Keratinocyte (primary cell): ENCODE measurements at regions not wholly inside any gene's neighbourhood (a gene's known extent, or its start where the extent isn't known, plus 50 kb on each side); places are given as distances from the start of the nearest gene placed in this dataset.
"Not testable (repeated sequence)": the region's sequence is repeated elsewhere in the genome, so short reads cannot be mapped to it uniquely, and the experiment has no call there.

Source experiments
- EZH2 ChIP-seq: IDR thresholded peaks from one replicate; pipeline ENCODE4 v1.6.1; 2012; ENCODE audit warnings: inconsistent platforms, mild to moderate bottlenecking, low read length, moderate library complexity
- TF ChIP-seq, protein P1 (sequence below), 3 experiments: IDR thresholded peaks in 1 of 3; conservative IDR thresholded peaks in 1 of 3; optimal IDR thresholded peaks in 1 of 3; 2 replicates in 2 of 3; 3 replicates in 1 of 3; pipeline versions ENCODE3 to v1.5.1; 2011; ENCODE audit warnings: low read length in 3 of 3, mild to moderate bottlenecking in 3 of 3, moderate library complexity in 2 of 3, control low read depth in 1 of 3, inconsistent platforms in 1 of 3; ENCODE audit not compliant: insufficient read depth in 2 of 3; ENCODE audit errors: extremely low read depth in 1 of 3

DNA sequence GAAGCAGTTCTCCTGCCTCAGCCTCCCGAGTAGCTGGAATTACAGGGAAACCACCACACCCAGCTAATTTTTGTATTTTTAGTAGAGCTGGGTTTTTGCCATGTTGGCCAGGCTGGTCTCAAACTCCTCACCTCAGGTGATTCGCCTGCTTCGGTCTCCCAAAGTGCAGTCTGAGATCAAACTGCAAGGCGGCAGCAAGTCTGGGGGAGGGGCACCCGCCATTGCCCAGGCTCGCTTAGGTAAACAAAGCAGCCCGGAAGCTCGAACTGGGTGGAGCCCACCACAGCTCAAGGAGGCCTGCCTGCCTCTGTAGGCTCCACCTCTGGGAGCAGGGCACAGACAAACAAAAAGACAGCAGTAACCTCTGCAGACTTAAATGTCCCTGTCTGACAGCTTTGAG is 725.2 kb upstream of the ANKRD30A start:
- not testable (repeated sequence) for TF ChIP-seq EZH2
- TF ChIP-seq, protein P1, sequence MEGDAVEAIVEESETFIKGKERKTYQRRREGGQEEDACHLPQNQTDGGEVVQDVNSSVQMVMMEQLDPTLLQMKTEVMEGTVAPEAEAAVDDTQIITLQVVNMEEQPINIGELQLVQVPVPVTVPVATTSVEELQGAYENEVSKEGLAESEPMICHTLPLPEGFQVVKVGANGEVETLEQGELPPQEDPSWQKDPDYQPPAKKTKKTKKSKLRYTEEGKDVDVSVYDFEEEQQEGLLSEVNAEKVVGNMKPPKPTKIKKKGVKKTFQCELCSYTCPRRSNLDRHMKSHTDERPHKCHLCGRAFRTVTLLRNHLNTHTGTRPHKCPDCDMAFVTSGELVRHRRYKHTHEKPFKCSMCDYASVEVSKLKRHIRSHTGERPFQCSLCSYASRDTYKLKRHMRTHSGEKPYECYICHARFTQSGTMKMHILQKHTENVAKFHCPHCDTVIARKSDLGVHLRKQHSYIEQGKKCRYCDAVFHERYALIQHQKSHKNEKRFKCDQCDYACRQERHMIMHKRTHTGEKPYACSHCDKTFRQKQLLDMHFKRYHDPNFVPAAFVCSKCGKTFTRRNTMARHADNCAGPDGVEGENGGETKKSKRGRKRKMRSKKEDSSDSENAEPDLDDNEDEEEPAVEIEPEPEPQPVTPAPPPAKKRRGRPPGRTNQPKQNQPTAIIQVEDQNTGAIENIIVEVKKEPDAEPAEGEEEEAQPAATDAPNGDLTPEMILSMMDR (optimal IDR thresholded peaks at IDR 0.05 in 1 of 3, IDR thresholded peaks at IDR 0.05 in 1 of 3, conservative IDR thresholded peaks at IDR 0.05 in 1 of 3; ENCODE audit: extremely low read depth in 1 of 3, insufficient read depth in 2 of 3, low read length in 3 of 3) = not testable (repeated sequence)
